PFSK-1 (cell line): ENCODE measurements at regions not wholly inside any gene's neighbourhood (a gene's known extent, or its start where the extent isn't known, plus 50 kb on each side); places are given as distances from the start of the nearest gene placed in this dataset.

Source experiments
- FOXP2 ChIP-seq: optimal IDR thresholded peaks from 2 replicates; pipeline ENCODE3; 2011; ENCODE audit warnings: borderline replicate concordance, control low read depth, inconsistent platforms; ENCODE audit not compliant: insufficient read depth; ENCODE audit errors: extremely low read length, extremely low read depth
- POLR2AphosphoS5 ChIP-seq: IDR thresholded peaks from 2 replicates; pipeline ENCODE4 v1.6.1; 2012; ENCODE audit warnings: low read depth, mild to moderate bottlenecking, control low read depth, low read length, moderate library complexity
- REST ChIP-seq, 2 experiments: IDR thresholded peaks; 2 replicates each; pipeline versions ENCODE4 v1.6.1 to v1.8.0; 2011 to 2012; ENCODE audit warnings: low read depth in 2 of 2, low read length in 2 of 2, control low read depth in 1 of 2, inconsistent platforms in 1 of 2, mild to moderate bottlenecking in 1 of 2, moderate library complexity in 1 of 2; ENCODE audit not compliant: insufficient read depth in 1 of 2
- SIN3A ChIP-seq: IDR thresholded peaks from 2 replicates; pipeline ENCODE4 v1.6.1; 2012; ENCODE audit warnings: mild to moderate bottlenecking, low read length, moderate library complexity, borderline replicate concordance; ENCODE audit not compliant: insufficient read depth
- TAF1 ChIP-seq: IDR thresholded peaks from 2 replicates; pipeline ENCODE4 v1.6.1; 2012; ENCODE audit warnings: low read length, control low read depth, borderline replicate concordance; ENCODE audit not compliant: insufficient read depth

DNA sequence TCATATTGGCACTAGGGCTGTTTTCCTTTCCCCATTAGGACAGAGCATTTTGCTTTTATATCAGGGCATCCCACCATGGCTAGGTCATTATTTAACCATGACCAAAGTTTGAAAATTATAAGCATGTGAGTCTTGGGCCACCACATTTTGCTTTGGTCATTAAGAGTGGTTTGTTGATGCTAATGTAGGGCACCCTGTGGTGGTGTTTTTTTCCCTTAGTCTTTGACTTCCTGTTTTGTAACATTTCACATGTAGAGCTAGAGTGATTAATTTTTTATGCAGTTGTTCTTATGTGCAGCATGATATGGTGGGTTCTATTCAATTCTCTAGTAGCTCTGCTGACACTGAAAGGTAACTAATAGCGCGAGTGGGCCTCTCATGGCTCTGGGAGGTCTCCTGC lies 249.6 kb upstream of the ROBO1 start:
- TF ChIP-seq POLR2AphosphoS5: no peak
- TF ChIP-seq FOXP2: no peak

DNA sequence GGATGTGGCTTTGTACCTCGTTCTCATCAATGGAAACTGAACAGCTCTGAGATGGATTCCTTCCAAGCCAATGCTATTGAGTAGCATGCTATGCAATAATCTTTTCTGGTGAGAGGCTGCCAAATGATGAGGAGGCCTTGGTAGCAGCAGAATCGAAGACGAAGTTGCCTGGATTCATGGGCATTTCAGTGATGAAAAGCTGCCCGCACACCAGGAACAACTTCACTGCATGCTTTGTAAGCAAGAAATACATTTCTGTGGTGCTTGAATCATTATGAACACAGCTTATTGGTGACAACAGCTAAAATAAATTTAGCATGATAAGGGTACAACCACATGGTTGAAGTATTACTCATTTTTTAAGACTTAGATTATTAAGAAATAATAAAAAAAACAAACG lies 246.8 kb upstream of the ROBO1 start:
- no peak for TF ChIP-seq FOXP2
- no peak for TF ChIP-seq TAF1
- TF ChIP-seq SIN3A: no peak
- no peak for TF ChIP-seq REST (IDR thresholded peaks at IDR 0.05; ENCODE audit: insufficient read depth in 1 of 2, low read depth in 2 of 2, low read length in 2 of 2)
- TF ChIP-seq POLR2AphosphoS5: no peak

DNA sequence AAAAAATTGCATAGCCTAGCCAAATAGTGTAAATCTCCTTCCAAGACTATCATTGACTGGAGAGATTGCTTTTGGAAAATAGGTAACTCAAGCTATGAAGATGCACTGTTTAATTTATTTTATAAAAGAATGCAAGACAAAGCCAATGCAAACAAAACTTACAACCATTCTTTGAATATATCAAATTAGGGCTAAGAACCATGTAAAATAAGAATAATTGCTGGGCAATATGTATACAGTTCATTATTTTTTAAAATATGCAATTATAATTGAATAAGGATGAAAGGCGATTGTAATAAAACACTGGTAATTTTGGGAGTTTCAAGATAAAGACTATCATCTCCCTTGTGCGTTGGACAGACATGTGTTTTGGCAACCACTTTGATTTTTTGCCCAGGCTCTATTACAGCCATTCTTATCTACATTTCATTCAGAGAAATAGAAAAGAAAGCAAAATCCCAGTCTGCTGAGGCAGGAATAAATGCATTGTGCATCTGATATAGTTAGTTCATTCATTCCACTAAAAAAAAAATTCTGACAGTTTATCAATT lies 242.3 kb upstream of the ROBO1 start:
- TF ChIP-seq REST (IDR thresholded peaks at IDR 0.05; ENCODE audit: insufficient read depth in 1 of 2, low read depth in 2 of 2, low read length in 2 of 2) (no peak), FOXP2 (no peak), SIN3A (no peak), POLR2AphosphoS5 (no peak), TAF1 (no peak)

GRCh38 chr3:80007522-80007921 lies 239.7 kb upstream of the ROBO1 start:
- TF ChIP-seq TAF1: no peak
- no peak for TF ChIP-seq REST (IDR thresholded peaks at IDR 0.05; ENCODE audit: insufficient read depth in 1 of 2, low read depth in 2 of 2, low read length in 2 of 2)
- TF ChIP-seq FOXP2: no peak
- no peak for TF ChIP-seq POLR2AphosphoS5
- no peak for TF ChIP-seq SIN3A

GRCh38 chr3:80006315-80006714 lies 238.5 kb upstream of the ROBO1 start:
- TF ChIP-seq FOXP2 (no peak), REST (IDR thresholded peaks at IDR 0.05; ENCODE audit: insufficient read depth in 1 of 2, low read depth in 2 of 2, low read length in 2 of 2) (no peak), SIN3A (no peak), TAF1 (no peak), POLR2AphosphoS5 (no peak)
